PC-3 (cell line): ENCODE measurements at regions not wholly inside any gene's neighbourhood (a gene's known extent, or its start where the extent isn't known, plus 50 kb on each side); places are given as distances from the start of the nearest gene placed in this dataset.

Source experiments
- ATAC-seq: fragments of 200-7000 bp; cut with Tn5 transposase; 2 replicates; pipeline ENCODE4 v1.9.1; 2020; ENCODE audit warnings: mild to moderate bottlenecking, moderate library complexity
- BruUV-seq: library from RNA; stranded (reverse); fragments of 400-500 nt; replicated peaks from 2 replicates; lab custom pipeline; 2021; lab: Mats Ljungman, UMichigan
- CTCF ChIA-PET: fragments of 300-600 bp; sonication (Branson Sonifier 250); formaldehyde crosslinking; loops from one replicate; lab custom pipeline; 2022; ENCODE audit warnings: antibody characterized with exemption; lab: Charles Lee
- POLR2A ChIA-PET: fragments of 300-600 bp; sonication (Branson Sonifier 250); formaldehyde crosslinking; loops from one replicate; lab custom pipeline; 2022; ENCODE audit warnings: antibody characterized with exemption; ENCODE audit not compliant: unreplicated experiment; lab: Charles Lee
- DNase-seq: peaks from one replicate; pipeline ENCODE4 v3.0.0-alpha.2; 2015
- H2AFZ ChIP-seq: fragments of 300-600 bp; sonication (generic); 2 replicates; pipeline ENCODE4 v1.6.0; 2016; ENCODE audit warnings: antibody characterized with exemption, low read length
- H3F3A ChIP-seq: fragments of 300-600 bp; sonication (generic); one replicate; pipeline ENCODE4 v1.6.0; 2017; ENCODE audit warnings: antibody characterized with exemption, low read length, control low read depth, mild to moderate bottlenecking; ENCODE audit not compliant: unreplicated experiment
- H3K27ac ChIP-seq: fragments of 300-600 bp; sonication (generic); 2 replicates; pipeline ENCODE4 v1.5.1; 2016; ENCODE audit warnings: mild to moderate bottlenecking, low read length
- H3K27me3 ChIP-seq: fragments of 300-600 bp; sonication (generic); 2 replicates; pipeline ENCODE4 v1.6.1; 2016; ENCODE audit warnings: low read length, mixed read lengths
- H3K36me3 ChIP-seq: fragments of 300-600 bp; sonication (generic); 2 replicates; pipeline ENCODE4 v1.6.1; 2016; ENCODE audit warnings: low read depth, mixed run types, low read length, mixed read lengths
- H3K4me1 ChIP-seq: fragments of 300-600 bp; sonication (generic); 2 replicates; pipeline ENCODE4 v1.5.1; 2016; ENCODE audit warnings: low read length; ENCODE audit not compliant: insufficient read depth
- H3K4me2 ChIP-seq: fragments of 300-600 bp; sonication (generic); 2 replicates; pipeline ENCODE4 v1.6.0; 2016; ENCODE audit warnings: low read length
- H3K4me3 ChIP-seq: fragments of 300-600 bp; sonication (generic); 2 replicates; pipeline ENCODE4 v1.5.1; 2016; ENCODE audit warnings: mild to moderate bottlenecking, low read length, mixed read lengths
- H3K79me2 ChIP-seq: fragments of 300-600 bp; sonication (generic); 2 replicates; pipeline ENCODE4 v1.6.1; 2017; ENCODE audit warnings: low read length, mixed read lengths
- H3K9ac ChIP-seq: fragments of 300-600 bp; sonication (generic); 2 replicates; pipeline ENCODE4 v1.6.0; 2016; ENCODE audit warnings: mild to moderate bottlenecking, low read length
- H3K9me2 ChIP-seq: fragments of 300-600 bp; sonication (generic); replicated peaks from 2 replicates; pipeline ENCODE4 v1.6.1; 2016; ENCODE audit warnings: mixed run types, low read length, mixed read lengths
- H3K9me3 ChIP-seq: fragments of 300-600 bp; sonication (generic); 2 replicates; pipeline ENCODE4 v1.6.1; 2016; ENCODE audit warnings: low read length, mixed read lengths
- H4K20me1 ChIP-seq: fragments of 300-600 bp; sonication (generic); 2 replicates; pipeline ENCODE4 v1.6.1; 2016; ENCODE audit warnings: low read length, mixed read lengths
- CTCF ChIP-seq: fragments of 300-600 bp; sonication (generic); conservative IDR thresholded peaks from 2 replicates; pipeline ENCODE4 v1.5.1; 2017; ENCODE audit warnings: antibody characterized with exemption, low read depth, mild to moderate bottlenecking, low read length
- EZH2 ChIP-seq: fragments of 300-600 bp; sonication (generic); IDR thresholded peaks from one replicate; pipeline ENCODE4 v1.6.1; 2017; ENCODE audit warnings: antibody characterized with exemption, mild to moderate bottlenecking, low read length; ENCODE audit not compliant: unreplicated experiment
- EZH2phosphoT487 ChIP-seq: fragments of 300-600 bp; sonication (generic); IDR thresholded peaks from 2 replicates; pipeline ENCODE4 v1.6.1; 2018; ENCODE audit warnings: mild to moderate bottlenecking, antibody characterized with exemption, low read length, borderline replicate concordance
- intact Hi-C: fragments of 100-400 bp; cut with micrococcal nuclease; formaldehyde crosslinking; loops from 2 replicates; pipeline ENCODE4 v1.9.0; 2023

GRCh38 chr1:223445402-223445801 lies 52.2 kb downstream of the CCDC185 start:
- CTCF ChIA-PET = no interaction called here
- intact Hi-C loops = no loop called here
- Histone ChIP-seq H3K9me2 (no peaks in the 10 kb centered on the region), H3K27me3 (peaks cover 11% of the 10 kb centered on the region; the same call in 1 of the 2 replicates), H3F3A (no peaks in the 10 kb centered on the region), H3K27ac (no peak overlapping the region), H3K79me2 (no peaks in the 10 kb centered on the region), H2AFZ (no peak overlapping the region), H3K9me3 (no peaks in the 10 kb centered on the region), H3K4me3 (no peak overlapping the region), H3K4me2 (no peak overlapping the region), H3K4me1 (no peaks in the 10 kb centered on the region), H4K20me1 (no peaks in the 10 kb centered on the region), H3K9ac (no peak overlapping the region), H3K36me3 (no peaks in the 10 kb centered on the region)
- POLR2A ChIA-PET = no interaction called here
- TF ChIP-seq EZH2 = no peak
- no peak for TF ChIP-seq CTCF
- TF ChIP-seq EZH2phosphoT487 = no peak
- DNase-seq (no peak), ATAC-seq (no peak)
- BruUV-seq = no TSS peak

GRCh38 chr1:223453902-223454301 lies 60.7 kb downstream of the CCDC185 start:
- ChIA-PET POLR2A (no interaction called here), CTCF (no interaction called here)
- H4K20me1 ChIP-seq = no peaks in the 10 kb centered on the region
- H3K79me2 ChIP-seq = no peaks in the 10 kb centered on the region
- no peak overlapping the region for H3K4me2 ChIP-seq
- H3K9ac ChIP-seq = no peak overlapping the region
- no peak overlapping the region for H2AFZ ChIP-seq
- no TSS peak for BruUV-seq
- ATAC-seq (no peak), DNase-seq (no peak)
- no peaks in the 10 kb centered on the region for H3K9me3 ChIP-seq
- H3K27ac ChIP-seq = no peak overlapping the region
- H3K27me3 ChIP-seq = 0 out of 2 replicates have a peak, but pooled peaks cover 6% of the 10 kb centered on the region
- intact Hi-C loops = no loop called here
- no peak overlapping the region for H3K4me3 ChIP-seq
- H3K9me2 ChIP-seq = no peaks in the 10 kb centered on the region
- no peaks in the 10 kb centered on the region for H3K36me3 ChIP-seq
- H3F3A ChIP-seq = no peaks in the 10 kb centered on the region
- no peaks in the 10 kb centered on the region for H3K4me1 ChIP-seq
- TF ChIP-seq CTCF (no peak), EZH2phosphoT487 (no peak), EZH2 (no peak)

- Histone ChIP-seq H3K9me3 (no peaks in the 10 kb centered on the region), H4K20me1 (no peaks in the 10 kb centered on the region), H3K4me2 (no peak overlapping the region), H3K79me2 (no peaks in the 10 kb centered on the region), H3K9ac (no peak overlapping the region), H3K27me3 (peaks cover 11% of the 10 kb centered on the region; the same call in 1 of the 2 replicates), H2AFZ (no peak overlapping the region), H3K9me2 (no peaks in the 10 kb centered on the region), H3K36me3 (no peaks in the 10 kb centered on the region), H3K4me3 (no peak overlapping the region), H3F3A (no peaks in the 10 kb centered on the region), H3K27ac (no peak overlapping the region), H3K4me1 (no peaks in the 10 kb centered on the region)
- no peak for TF ChIP-seq CTCF
- TF ChIP-seq EZH2phosphoT487 = no peak
- no peak for TF ChIP-seq EZH2
- CTCF ChIA-PET = no interaction called here
- DNase-seq (no peak), ATAC-seq (no peak)
- POLR2A ChIA-PET = no interaction called here
- no TSS peak for BruUV-seq
- intact Hi-C loops = no loop called here
Observed at GRCh38 chr1:223454959-223455358, 61.7 kb downstream of the CCDC185 start.
